Activated naive CD4-positive, alpha-beta T cell treated with anti-CD3 and anti-CD28 coated beads, Interleukin-2, amount 50 U/mL, for 24 hours (primary cell): ENCODE measurements at regions not wholly inside any gene's neighbourhood (a gene's known extent, or its start where the extent isn't known, plus 50 kb on each side); places are given as distances from the start of the nearest gene placed in this dataset.

Experiments
- H3K27ac Mint-ChIP-seq: one replicate; pipeline ENCODE4 v1.8.0; 2021; ENCODE audit warnings: mild to moderate bottlenecking, mixed read lengths
- H3K27me3 Mint-ChIP-seq: one replicate; pipeline ENCODE4 v1.8.0; 2021; ENCODE audit warnings: mixed read lengths
- H3K36me3 Mint-ChIP-seq: one replicate; pipeline ENCODE4 v1.8.0; 2021; ENCODE audit warnings: mixed read lengths
- H3K4me1 Mint-ChIP-seq: one replicate; pipeline ENCODE4 v1.8.0; 2021; ENCODE audit warnings: mixed read lengths
- H3K4me3 Mint-ChIP-seq: one replicate; pipeline ENCODE4 v1.8.0; 2021; ENCODE audit warnings: mild to moderate bottlenecking, mixed read lengths
- H3K9me3 Mint-ChIP-seq: one replicate; pipeline ENCODE4 v1.8.0; 2021; ENCODE audit warnings: mixed read lengths

DNA sequence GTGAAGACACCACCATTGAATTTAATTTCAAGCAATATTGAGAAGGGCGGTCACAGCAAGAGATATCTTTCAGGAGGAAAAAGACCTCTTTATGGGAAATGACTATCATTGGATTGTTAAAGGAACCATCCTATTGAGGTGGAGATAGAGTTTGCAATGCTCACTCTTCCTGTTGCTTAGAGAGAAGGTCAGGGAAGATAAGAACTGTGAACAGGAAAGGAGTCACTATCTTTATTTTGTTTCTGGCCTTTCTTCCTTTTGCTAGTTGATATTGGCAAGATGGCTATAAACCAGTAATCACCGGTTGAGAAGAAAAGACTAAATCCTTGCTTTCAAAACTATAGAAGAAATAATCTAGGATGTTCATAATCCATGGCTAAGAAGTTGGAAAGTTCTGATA is 112.1 kb upstream of the TMEM108 start:
- Mint-ChIP-seq H3K27ac (no peak overlapping the region), H3K27me3 (peaks cover 4% of the 10 kb centered on the region), H3K36me3 (no peaks in the 10 kb centered on the region), H3K4me1 (no peaks in the 10 kb centered on the region), H3K9me3 (no peaks in the 10 kb centered on the region), H3K4me3 (no peak overlapping the region)

DNA sequence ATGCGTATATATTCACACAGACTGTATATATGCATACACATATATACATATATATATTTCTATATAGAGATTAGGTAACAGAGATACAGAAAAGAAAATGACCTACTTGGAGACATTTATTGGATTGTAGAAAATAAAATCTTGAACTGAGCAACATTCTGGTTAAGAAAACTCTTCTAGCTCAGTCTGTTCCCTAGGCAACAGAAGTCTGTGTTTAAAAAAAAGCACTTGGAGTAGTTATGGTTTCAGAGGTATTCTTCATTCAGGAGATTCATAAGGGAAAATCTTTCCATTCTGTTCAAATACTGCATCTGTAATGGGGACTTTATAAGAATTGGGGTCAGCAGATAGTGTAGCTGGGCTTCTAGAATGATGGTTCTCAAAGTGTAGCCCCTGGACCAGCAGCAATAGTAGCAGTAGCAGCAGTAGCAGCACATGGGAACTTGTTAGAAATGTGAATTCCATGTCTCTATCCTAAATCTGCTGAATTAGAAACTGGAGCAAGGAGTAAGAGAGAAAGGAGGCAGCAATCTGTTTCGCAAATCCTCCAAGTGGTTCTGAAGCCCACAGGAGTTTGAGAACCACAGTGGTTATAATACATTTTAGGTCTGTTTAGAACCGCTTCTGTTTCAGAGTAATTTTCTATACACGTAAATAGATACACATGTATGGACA is 112.8 kb upstream of the TMEM108 start:
- Mint-ChIP-seq H3K27ac (no peak overlapping the region), H3K36me3 (no peaks in the 10 kb centered on the region), H3K4me3 (no peak overlapping the region), H3K4me1 (no peaks in the 10 kb centered on the region), H3K9me3 (no peaks in the 10 kb centered on the region), H3K27me3 (peaks cover 4% of the 10 kb centered on the region)

DNA sequence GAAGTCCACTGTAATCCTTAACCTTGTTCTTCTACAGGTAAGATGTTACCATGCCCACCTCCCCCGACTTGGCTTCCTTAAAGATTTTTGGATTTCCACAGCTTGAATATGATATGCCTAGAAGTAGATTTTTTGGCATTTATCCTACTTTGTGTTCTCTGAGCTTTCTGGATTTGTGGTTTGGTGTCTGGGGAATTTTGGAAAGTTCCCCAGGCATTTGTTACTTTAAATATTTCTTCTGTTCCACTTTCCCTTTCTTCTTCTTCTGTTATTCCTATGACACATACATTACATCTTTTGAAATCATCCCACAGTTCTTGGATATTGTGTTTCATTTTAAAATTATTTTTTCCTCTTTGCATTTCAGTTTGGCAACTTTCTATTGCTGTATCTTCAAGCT is 122.1 kb upstream of the TMEM108 start:
- Mint-ChIP-seq H3K9me3 (peaks cover 10% of the 10 kb centered on the region), H3K27me3 (no peaks in the 10 kb centered on the region), H3K4me1 (no peaks in the 10 kb centered on the region), H3K4me3 (no peak overlapping the region), H3K27ac (peak overlapping the region; percentile 19), H3K36me3 (no peaks in the 10 kb centered on the region)

DNA sequence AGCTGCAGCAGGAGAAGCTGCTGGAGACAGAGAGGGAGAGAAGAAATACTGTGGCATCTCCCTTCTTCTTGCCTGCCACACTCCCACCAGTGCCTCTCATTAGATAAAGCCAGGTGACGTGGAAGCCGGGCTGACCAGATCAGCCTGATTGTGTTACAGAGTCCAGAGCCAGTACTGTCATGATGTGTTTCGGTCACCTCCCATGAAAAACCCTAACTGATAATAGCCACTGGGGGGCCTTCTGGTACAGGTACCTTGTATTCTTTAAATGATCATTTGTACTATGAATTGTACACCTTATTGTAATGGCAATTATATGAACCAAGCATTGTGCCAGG is 125.8 kb upstream of the TMEM108 start:
- peaks cover 2% of the 10 kb centered on the region for H3K27me3 Mint-ChIP-seq
- H3K27ac Mint-ChIP-seq = no peak overlapping the region
- H3K9me3 Mint-ChIP-seq = peaks cover 10% of the 10 kb centered on the region
- H3K4me1 Mint-ChIP-seq = no peaks in the 10 kb centered on the region
- no peaks in the 10 kb centered on the region for H3K36me3 Mint-ChIP-seq
- no peak overlapping the region for H3K4me3 Mint-ChIP-seq

DNA sequence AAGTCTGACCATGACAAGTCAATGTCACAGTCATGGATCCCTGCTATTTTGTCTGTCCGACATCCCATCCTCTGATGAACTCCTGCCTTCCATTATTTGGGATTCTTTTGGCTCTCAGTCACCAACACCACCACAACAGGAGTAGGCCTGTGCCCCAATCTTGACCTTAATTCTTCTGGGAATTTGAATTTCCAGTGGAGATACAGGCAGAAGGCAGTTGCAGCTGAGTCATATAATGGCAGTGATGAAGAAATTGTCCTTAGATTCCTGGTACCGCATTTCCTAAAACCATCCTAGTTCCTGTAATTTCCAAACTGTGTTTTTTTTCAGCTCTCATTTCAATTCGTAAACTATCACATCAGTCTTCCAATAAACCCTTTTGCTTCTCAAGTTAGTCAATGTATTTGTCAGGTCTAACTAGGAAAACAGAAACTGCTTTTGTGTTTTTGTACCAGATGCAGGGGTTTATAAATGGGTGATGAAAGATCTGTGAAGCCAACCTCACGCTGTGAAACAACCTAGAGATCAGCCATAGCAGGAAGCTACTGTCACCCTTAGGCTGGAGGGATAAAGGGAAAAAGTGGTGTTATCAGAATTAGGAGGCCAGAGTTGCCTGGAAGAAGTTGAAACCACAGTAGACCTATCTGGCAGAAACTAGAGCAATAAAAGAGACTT is 126.3 kb upstream of the TMEM108 start:
- H3K4me3 Mint-ChIP-seq = no peak overlapping the region
- no peak overlapping the region for H3K27ac Mint-ChIP-seq
- no peaks in the 10 kb centered on the region for H3K36me3 Mint-ChIP-seq
- H3K4me1 Mint-ChIP-seq = no peaks in the 10 kb centered on the region
- H3K27me3 Mint-ChIP-seq = peaks cover 2% of the 10 kb centered on the region
- peaks cover 10% of the 10 kb centered on the region for H3K9me3 Mint-ChIP-seq

DNA sequence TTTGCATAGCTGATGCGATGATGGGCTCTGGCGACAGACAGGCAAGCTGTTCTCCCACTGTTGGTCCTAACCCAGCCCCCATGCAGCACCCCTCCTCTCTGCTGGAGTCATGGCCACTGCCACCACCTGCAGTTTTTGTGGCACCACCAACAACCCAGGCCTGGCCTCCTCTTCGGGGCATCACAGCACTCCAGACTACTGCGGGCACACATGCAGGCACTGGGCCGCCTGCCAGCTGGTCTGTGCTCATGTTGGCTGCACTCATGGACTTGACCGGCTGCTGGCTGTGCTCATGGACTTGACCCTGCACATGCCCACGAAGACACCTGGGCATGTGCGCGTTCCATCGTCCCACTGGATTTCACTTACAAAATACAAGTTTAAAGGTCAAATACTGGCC is 130.9 kb upstream of the TMEM108 start:
- H3K36me3 Mint-ChIP-seq = no peaks in the 10 kb centered on the region
- H3K4me3 Mint-ChIP-seq = no peak overlapping the region
- H3K27me3 Mint-ChIP-seq = peaks cover 2% of the 10 kb centered on the region
- no peaks in the 10 kb centered on the region for H3K9me3 Mint-ChIP-seq
- H3K4me1 Mint-ChIP-seq = no peaks in the 10 kb centered on the region
- no peak overlapping the region for H3K27ac Mint-ChIP-seq

DNA sequence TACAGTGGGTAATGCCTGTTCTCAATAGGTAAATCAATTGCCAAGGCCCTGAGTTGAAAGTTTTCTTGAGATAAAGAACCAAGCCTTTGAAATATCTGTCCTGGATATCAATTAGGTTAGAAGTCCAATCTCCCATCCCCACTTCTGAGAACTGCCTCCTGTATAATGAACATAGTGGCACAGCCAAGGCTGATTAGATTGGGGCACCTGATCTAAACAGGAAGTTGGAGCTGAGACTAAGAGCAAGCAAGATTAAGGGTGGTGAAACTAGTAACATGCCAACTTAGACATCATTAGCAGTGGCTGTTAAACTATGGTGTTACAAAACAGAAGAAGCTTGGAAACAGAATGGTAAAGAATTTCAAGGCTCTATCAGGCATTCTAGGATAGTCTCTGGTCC is 137.7 kb upstream of the TMEM108 start:
- Mint-ChIP-seq H3K36me3 (no peaks in the 10 kb centered on the region), H3K4me1 (no peaks in the 10 kb centered on the region), H3K4me3 (no peak overlapping the region), H3K9me3 (no peaks in the 10 kb centered on the region), H3K27me3 (no peaks in the 10 kb centered on the region), H3K27ac (no peak overlapping the region)

DNA sequence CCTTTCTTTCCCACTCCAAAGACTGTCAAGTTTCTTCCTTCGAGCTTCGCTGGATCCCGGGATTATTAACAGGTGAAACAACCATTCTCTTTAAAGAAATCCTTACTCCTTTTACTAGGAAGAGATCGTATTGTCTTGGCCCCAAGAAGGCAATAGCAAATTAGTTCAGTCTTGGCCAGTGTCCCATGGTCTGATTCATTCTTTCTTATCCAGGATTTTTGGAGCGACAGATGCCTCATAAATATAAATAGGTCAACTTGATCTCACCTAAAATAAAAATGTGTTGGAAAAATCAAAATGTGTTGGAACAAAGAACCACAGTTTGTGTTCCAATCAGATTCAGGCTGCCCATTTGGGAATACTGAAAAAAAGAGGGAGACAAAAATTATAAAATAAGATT is 140.1 kb upstream of the TMEM108 start:
- no peaks in the 10 kb centered on the region for H3K4me1 Mint-ChIP-seq
- H3K9me3 Mint-ChIP-seq = no peaks in the 10 kb centered on the region
- no peak overlapping the region for H3K27ac Mint-ChIP-seq
- H3K36me3 Mint-ChIP-seq = no peaks in the 10 kb centered on the region
- no peak overlapping the region for H3K4me3 Mint-ChIP-seq
- no peaks in the 10 kb centered on the region for H3K27me3 Mint-ChIP-seq

DNA sequence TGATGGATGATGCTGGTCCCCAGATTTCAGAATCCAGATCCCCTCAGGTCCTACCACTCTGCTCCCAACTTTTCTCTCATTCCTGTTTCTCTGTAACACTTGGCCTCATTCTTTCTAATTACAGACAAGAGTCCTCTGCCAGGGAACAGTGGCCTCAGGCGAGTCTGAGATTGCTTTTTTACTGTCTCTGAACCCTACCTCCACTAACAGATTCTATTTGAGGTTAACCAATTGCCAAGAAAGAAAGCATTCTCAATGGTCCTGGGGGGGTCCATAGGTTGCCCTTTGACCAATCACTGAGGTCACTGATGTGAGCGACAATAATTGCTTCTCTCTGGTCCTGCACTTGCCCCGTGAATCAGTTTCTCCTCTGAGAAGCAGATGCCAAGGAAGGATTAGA is 145.2 kb upstream of the TMEM108 start:
- Mint-ChIP-seq H3K27me3 (peaks cover 3% of the 10 kb centered on the region), H3K4me3 (no peak overlapping the region), H3K36me3 (no peaks in the 10 kb centered on the region), H3K27ac (no peak overlapping the region), H3K4me1 (no peaks in the 10 kb centered on the region), H3K9me3 (no peaks in the 10 kb centered on the region)

DNA sequence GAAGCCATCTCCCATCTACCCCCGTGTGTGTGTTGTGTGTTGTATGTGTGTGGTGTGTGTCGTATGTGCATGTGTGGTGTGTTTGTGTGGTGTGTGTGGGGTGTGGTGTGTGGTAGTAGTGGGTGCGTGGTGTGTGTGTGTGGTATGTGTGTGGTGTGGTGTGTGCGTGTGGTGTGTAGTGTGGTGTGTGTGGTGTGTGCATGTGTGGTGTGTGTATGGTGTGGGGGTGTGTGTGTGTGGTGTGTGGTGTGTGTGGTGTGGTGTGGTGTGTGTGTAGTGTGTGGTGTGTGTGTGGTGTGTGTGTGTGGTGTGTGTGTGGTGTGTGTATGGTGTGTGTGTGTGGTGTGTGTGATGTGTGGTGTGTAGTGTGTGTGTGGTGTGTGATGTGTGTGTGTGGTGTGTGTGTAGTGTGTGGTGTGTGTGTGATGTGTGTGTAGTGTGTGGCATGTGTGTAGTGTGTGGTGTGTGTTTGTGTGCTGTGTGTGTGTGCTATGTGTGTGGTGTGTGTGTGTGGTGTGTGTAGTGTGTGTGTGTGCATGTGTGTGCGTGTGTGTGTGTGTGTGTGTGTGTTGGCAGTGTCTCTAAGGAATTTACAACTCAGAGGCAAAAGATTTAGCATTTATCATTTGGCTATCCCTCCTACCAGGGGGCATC is 156.3 kb upstream of the TMEM108 start:
- Mint-ChIP-seq H3K27ac (no peak overlapping the region), H3K4me1 (no peaks in the 10 kb centered on the region), H3K9me3 (no peaks in the 10 kb centered on the region), H3K27me3 (peaks cover 4% of the 10 kb centered on the region), H3K4me3 (no peak overlapping the region), H3K36me3 (no peaks in the 10 kb centered on the region)

DNA sequence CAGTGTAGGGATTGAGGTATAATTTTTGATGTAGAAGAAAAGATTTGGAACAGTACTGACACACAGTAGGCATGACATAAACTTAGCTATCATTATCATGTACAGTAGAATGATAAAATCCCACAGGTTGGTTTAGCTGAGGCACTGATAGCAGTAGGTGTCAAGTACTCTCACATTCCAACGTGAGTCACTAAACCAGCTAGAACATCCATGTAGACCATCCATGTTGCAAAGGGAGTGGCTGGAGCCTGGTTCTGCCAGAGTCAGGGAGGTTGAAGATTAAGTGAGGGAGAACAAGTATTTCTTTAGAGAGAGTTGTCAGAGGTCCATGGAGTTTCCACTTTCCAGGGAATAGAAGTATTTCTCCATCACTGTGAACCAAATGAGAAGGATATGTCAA is 157.2 kb upstream of the TMEM108 start:
- Mint-ChIP-seq H3K9me3 (no peaks in the 10 kb centered on the region), H3K27ac (no peak overlapping the region), H3K4me1 (no peaks in the 10 kb centered on the region), H3K36me3 (no peaks in the 10 kb centered on the region), H3K27me3 (peaks cover 4% of the 10 kb centered on the region), H3K4me3 (no peak overlapping the region)

DNA sequence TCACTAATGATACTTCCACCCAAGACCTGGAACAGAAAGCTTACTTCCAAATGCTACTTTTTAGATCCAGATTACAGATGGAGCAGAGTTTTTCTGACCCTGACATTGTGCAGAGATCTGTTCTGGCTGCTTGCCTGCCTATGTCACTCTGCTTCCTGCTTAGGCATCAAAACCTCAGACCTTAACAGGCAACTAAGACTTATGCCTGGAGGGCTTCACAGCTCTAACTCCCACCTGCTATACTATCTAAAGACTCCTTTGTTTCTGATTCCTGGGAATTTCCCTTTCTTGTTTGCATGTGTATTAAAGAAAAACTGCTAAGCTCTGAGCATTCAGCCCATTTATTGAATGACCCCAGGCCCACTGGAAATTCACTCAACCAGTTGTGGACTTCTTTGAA is 157.4 kb upstream of the NPHP3 start:
- H3K9me3 Mint-ChIP-seq = no peaks in the 10 kb centered on the region
- H3K4me1 Mint-ChIP-seq = no peaks in the 10 kb centered on the region
- no peak overlapping the region for H3K27ac Mint-ChIP-seq
- peaks cover 4% of the 10 kb centered on the region for H3K27me3 Mint-ChIP-seq
- H3K36me3 Mint-ChIP-seq = no peaks in the 10 kb centered on the region
- H3K4me3 Mint-ChIP-seq = no peak overlapping the region

DNA sequence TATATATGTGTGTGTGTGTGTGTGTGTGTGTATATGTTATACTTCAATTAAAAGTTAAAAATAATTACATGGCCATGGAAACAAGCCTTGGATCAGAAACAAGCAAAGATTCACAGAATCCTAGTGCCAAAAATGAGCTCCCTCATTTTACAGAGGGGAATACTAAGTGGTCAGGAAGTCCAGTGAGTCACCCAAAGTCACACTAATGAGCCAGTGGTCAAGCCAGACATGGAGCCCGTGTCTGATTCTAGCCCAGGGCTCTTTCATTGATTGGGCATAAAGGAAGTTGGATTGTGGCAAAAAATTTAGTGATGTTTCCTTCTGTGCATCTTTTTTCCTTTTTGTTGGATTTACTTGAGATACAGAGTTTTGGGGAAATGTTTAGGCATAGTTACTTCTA is 152.5 kb upstream of the NPHP3 start:
- Mint-ChIP-seq H3K4me1 (no peaks in the 10 kb centered on the region), H3K4me3 (no peak overlapping the region), H3K36me3 (no peaks in the 10 kb centered on the region), H3K9me3 (no peaks in the 10 kb centered on the region), H3K27ac (no peak overlapping the region), H3K27me3 (peaks cover 11% of the 10 kb centered on the region)

DNA sequence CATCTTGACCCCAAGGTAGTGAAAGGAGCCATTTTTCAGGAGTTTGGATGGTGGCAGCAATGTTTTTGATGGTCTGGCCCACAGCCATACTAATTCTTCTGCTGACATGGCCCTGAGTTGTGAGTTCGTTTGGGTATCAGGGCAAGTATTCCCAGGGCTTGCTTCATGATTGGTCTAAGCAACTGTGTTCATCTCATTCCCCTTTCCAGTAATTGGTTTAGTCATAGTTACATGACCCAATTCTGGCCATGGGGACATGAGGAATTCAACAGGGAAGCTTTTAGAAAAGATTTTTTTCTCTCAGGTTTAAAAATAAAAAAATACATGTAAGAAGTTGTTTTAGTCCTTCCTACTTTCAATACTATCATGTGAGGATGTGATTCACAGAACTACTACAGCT is 150.5 kb upstream of the NPHP3 start:
- H3K36me3 Mint-ChIP-seq = no peaks in the 10 kb centered on the region
- H3K4me1 Mint-ChIP-seq = no peaks in the 10 kb centered on the region
- H3K27me3 Mint-ChIP-seq = peaks cover 11% of the 10 kb centered on the region
- no peaks in the 10 kb centered on the region for H3K9me3 Mint-ChIP-seq
- H3K27ac Mint-ChIP-seq = no peak overlapping the region
- no peak overlapping the region for H3K4me3 Mint-ChIP-seq

DNA sequence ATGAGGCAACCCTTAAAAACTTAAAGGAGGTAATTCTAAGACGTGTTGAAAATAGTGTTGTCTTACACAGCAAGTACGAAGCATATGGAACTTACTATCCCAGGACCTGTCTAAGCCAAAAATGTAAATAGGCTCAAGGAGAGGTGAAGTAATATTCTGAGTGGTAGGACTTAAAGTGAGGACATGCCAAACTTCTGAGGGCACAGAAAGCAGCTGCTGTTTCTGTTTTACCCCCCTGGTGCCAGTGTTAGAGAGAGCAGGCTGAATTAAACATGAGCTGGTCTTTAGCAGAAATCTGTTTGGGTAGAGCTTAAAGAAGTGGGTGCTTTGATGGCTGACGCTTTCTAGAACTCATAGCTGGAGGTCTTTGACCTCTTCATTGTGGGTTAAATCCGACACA is 149.7 kb upstream of the NPHP3 start:
- Mint-ChIP-seq H3K9me3 (no peaks in the 10 kb centered on the region), H3K27me3 (peaks cover 9% of the 10 kb centered on the region), H3K4me3 (no peak overlapping the region), H3K27ac (no peak overlapping the region), H3K36me3 (no peaks in the 10 kb centered on the region), H3K4me1 (no peaks in the 10 kb centered on the region)

DNA sequence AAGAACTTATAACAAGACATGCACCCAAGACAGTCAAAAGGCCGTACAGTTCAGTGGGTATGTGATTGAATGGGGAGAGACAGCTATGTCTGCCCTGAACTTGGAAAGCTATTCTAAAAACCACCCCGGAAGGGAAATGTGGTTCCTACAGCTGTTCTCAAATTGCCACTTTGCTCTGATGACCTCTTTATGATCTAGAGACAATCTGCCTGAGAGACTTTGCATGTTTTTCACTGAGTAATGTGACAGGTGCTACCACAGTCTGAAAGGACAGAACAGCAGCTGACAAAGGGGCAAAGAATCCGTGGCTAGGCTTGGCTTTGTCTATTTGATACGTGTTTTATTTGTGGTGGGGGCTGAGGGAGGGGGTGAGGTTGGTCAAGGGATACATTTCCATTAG is 148.3 kb upstream of the NPHP3 start:
- Mint-ChIP-seq H3K4me3 (no peak overlapping the region), H3K9me3 (no peaks in the 10 kb centered on the region), H3K27ac (no peak overlapping the region), H3K36me3 (no peaks in the 10 kb centered on the region), H3K27me3 (peaks cover 10% of the 10 kb centered on the region), H3K4me1 (no peaks in the 10 kb centered on the region)
